Liver (tissue), 3 donors: ENCODE measurements at regions not wholly inside any gene's neighbourhood (a gene's known extent, or its start where the extent isn't known, plus 50 kb on each side); places are given as distances from the start of the nearest gene placed in this dataset.

Source experiments
- CTCF ChIP-seq: fragments of 150-350 bp; IDR thresholded peaks from 2 replicates; pipeline ENCODE4 v1.5.1; 2017; ENCODE audit warnings: improper control_type of control experiment, low read depth, low read length; ENCODE audit not compliant: missing input control
- TAF1 ChIP-seq: conservative IDR thresholded peaks from 2 replicates; pipeline ENCODE4 v1.6.1; 2016; ENCODE audit warnings: antibody characterized with exemption, mild to moderate bottlenecking
- donor health status: healthy.
- donor health status: healthy.

GRCh38 chr2:153641046-153641445, 162.5 kb upstream of the RPRM start:
- no peak for TF ChIP-seq CTCF
- TF ChIP-seq TAF1: no peak
